ENCODE measurements at regions not wholly inside any gene's neighbourhood (a gene's known extent, or its start where the extent isn't known, plus 50 kb on each side); places are given as distances from the start of the nearest gene placed in this dataset.
"Not testable (repeated sequence)": the region's sequence is repeated elsewhere in the genome, so short reads cannot be mapped to it uniquely, and the experiment has no call there.

GRCh38 chr17:13099089-13099735 lies 81.4 kb upstream of the ELAC2 start:
- no peak for DNase-seq (ENCODE audit: low read depth)
- H3K4me3 ChIP-seq (ENCODE audit: low read depth, low read length) = no peak overlapping the region
- no peak for TF ChIP-seq CTCF (IDR thresholded peaks at IDR 0.05; ENCODE audit: low read depth, low read length, missing control alignments)

GRCh38 chr17:13096291-13096690 lies 78.5 kb upstream of the ELAC2 start:
- no peak for TF ChIP-seq CTCF (IDR thresholded peaks at IDR 0.05; ENCODE audit: low read depth, low read length, missing control alignments)
- no peak overlapping the region for H3K4me3 ChIP-seq (ENCODE audit: low read depth, low read length)
- no peak for DNase-seq (ENCODE audit: low read depth)

GRCh38 chr17:13092010-13092409 lies 74.2 kb upstream of the ELAC2 start:
- DNase-seq (ENCODE audit: low read depth); H3K4me3 ChIP-seq (ENCODE audit: low read depth, low read length): not testable (repeated sequence)

GRCh38 chr17:13088666-13089065 lies 70.8 kb upstream of the ELAC2 start:
- DNase-seq (ENCODE audit: low read depth) = no peak
- TF ChIP-seq CTCF (IDR thresholded peaks at IDR 0.05; ENCODE audit: low read depth, low read length, missing control alignments) = no peak
- no peak overlapping the region for H3K4me3 ChIP-seq (ENCODE audit: low read depth, low read length)

GRCh38 chr17:13087802-13088201 lies 70.0 kb upstream of the ELAC2 start:
- no peak overlapping the region for H3K4me3 ChIP-seq (ENCODE audit: low read depth, low read length)
- DNase-seq (ENCODE audit: low read depth) = no peak
- no peak for TF ChIP-seq CTCF (IDR thresholded peaks at IDR 0.05; ENCODE audit: low read depth, low read length, missing control alignments)

GRCh38 chr17:13086142-13086769 lies 68.4 kb upstream of the ELAC2 start:
- no peak overlapping the region for H3K4me3 ChIP-seq (ENCODE audit: low read depth, low read length)
- no peak for TF ChIP-seq CTCF (IDR thresholded peaks at IDR 0.05; ENCODE audit: low read depth, low read length, missing control alignments)
- DNase-seq (ENCODE audit: low read depth) = no peak

GRCh38 chr17:13085578-13085977 lies 67.8 kb upstream of the ELAC2 start:
- no peak overlapping the region for H3K4me3 ChIP-seq (ENCODE audit: low read depth, low read length)
- DNase-seq (ENCODE audit: low read depth) = no peak
- no peak for TF ChIP-seq CTCF (IDR thresholded peaks at IDR 0.05; ENCODE audit: low read depth, low read length, missing control alignments)

Measured in GM12864 (cell line).